Activated naive CD4-positive, alpha-beta T cell (primary cell): ENCODE measurements at regions not wholly inside any gene's neighbourhood (a gene's known extent, or its start where the extent isn't known, plus 50 kb on each side); places are given as distances from the start of the nearest gene placed in this dataset.
"Not testable (repeated sequence)": the region's sequence is repeated elsewhere in the genome, so short reads cannot be mapped to it uniquely, and the experiment has no call there.

ENCODE experiments used
- DNase-seq, 4 experiments: peaks; one replicate each; lab custom pipeline; 2025; lab: John Stamatoyannopoulos, UW

DNA sequence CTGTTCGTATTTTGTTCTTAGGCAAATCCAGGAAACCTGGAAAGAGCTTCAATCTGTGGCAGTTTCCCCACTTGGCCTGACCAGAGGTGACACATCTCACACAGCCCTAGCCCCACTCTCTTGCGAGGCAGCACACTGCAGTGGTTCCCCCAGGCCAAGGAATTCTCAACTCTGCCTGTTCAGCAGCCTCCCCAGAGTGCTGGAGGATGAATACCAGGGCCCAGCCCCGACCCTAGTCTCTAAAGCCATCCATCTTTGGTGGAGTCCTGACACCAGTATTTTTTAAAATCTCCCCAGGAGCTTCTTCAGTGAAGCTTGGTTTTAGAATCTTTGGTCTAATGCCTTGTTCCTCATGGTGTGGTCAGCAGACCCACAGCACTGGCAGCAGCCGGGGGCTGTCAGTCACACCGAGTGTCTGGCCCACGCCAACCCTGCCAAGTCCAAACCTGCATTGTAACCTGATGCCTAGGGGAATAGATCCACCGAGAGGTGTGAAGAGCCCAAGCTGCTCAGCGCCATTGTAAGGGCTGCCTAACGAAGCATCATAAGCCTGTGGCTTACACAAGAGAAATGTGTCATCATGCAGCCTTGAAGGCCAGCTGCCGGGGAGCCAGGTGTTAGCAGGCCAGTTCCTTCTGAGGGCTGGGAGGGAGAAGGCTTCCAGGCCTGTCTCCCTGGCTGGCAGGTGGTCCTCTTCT is 428.7 kb upstream of the ID2 start:
- DNase-seq = no peak

DNA sequence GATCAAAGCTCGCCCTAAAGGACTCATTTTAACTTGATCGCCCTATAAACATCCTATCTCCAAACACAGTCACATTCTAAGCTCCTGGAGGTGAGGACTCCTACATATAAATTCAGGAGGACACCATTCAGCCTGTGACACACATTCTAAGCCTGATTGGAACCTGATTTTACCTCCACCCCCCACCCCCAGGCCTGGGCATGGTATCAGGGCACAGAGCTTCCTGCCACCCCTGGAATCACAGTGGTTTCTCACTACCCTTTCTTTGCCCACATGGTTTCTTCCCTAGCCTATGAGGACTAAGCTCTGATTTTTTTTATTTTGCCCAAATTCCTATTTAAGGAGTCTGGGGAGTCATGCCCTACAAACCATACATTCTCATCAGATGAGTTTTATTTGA is 428.1 kb upstream of the ID2 start:
- no peak for DNase-seq

DNA sequence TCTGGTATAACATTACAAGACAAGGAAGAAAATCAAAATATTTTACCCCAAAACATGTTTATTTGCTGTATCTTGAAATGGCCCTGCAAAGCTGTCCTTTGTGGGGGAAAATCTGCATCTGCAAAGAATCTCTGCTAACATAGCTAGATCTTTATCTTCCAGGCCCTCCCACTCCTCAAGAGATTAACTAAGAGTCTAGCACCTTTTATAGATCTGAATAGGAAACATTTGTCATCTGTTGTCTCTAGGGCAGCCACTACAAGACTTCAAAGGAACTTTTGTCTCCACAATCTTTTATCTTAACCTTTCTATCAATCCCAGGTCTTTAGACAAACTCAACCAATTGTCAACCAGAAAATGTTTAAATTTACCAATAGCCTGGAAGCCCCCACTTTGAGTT is 427.6 kb upstream of the ID2 start:
- DNase-seq = not testable (repeated sequence)

DNA sequence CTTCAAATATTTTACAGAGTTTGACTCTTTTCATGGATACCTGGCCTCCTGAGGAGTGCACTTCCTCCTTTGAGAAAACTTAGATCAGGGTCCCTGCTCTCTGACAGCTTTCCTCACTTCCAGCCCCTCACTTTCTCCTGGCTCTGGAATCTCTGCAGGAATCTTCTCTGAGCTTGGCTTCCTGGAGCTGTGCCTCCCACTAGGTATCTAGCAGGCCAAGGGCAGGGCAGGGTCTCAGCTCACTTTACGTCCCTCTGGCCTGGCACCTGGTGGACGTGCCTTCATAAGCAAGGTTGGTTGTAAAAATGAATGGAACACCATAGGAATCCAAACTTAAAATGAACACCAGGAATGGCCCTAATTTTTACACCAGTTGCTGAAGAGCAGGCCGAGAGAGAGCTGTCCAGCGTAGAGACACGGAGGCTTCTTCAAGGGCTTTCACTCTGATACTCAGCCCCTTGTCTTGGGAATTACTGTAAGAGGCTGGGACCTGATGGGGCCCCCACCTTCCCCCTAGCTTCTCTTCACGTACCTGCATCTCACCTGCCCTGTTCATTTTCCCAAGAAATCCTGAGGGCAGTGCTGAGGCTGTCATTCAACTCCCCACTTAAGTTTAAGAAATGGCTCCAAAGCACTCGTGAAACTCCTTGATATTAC is 426.9 kb upstream of the ID2 start:
- DNase-seq = no peak

DNA sequence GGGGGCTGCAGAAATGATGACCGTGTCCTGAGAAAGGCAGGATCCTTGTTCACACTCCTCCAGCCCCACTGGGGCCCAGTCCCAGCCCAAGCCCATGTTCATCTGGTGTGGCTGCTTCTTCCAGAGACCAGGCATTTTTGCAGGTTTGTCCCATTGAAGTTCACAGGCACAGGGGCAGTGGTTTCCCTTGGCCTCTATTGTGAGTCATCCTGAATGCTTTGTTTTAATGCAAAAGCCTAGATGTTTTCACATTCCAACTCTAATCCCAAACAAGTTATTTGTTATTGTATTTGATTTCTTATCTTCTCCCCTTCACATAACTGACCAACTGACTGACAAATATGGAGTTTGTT is 426.4 kb upstream of the ID2 start:
- no peak for DNase-seq

DNA sequence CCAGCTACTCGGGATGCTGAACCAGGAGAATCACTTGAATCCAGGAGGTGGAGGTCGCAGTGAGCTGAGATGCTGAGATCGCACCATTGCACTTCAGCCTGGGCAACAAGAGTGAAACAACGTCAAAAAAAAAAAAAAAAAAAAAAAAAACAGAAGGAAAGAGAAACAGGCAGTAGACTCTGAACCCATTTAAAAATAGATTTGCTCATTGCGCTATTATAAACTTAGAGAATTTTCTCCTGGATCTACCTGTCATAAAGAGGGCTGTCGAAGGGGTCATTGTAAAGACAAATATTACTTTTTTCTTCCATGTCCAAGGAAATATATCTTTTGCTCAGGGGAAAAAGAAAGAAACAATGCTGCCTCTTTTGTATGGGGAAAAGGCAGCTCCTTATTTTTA is 425.0 kb upstream of the ID2 start:
- DNase-seq = no peak

DNA sequence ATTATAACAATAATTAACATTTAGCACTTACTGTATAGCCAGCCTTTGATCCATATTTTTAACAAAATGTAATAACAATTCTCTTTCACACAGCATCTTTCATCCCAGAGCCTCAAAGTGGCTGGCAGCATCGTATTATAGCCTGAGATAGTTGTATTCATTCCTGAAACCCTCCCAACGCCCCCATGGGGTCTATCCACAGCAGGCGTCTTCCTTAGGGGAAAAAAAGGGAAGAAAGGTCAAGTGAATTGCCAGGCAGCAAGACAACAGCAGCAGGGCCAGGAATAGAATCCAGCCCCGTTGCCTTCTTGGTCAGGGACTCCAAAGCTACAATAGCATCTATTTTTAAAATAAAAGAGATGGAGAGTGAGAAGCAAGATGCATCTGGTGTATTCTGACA is 424.4 kb upstream of the ID2 start:
- DNase-seq = no peak

DNA sequence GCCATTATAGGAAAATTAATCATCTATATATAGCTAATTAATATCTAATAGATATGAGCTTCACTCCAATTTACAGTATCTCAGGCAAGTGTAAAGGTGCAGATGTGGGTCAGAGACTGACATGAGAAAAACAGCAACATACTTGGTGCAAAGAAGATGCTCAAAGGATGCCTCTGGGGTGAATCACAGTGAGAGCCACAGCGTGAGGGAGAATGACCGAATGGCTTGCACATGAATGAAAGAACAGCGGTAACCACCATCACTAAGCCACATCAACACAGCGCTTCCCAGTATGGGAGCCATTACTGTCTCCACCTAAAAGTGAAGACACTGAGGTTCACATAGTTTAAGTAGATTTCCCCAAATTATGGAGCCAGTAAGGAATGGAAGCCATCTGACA is 423.4 kb upstream of the ID2 start:
- no peak for DNase-seq

DNA sequence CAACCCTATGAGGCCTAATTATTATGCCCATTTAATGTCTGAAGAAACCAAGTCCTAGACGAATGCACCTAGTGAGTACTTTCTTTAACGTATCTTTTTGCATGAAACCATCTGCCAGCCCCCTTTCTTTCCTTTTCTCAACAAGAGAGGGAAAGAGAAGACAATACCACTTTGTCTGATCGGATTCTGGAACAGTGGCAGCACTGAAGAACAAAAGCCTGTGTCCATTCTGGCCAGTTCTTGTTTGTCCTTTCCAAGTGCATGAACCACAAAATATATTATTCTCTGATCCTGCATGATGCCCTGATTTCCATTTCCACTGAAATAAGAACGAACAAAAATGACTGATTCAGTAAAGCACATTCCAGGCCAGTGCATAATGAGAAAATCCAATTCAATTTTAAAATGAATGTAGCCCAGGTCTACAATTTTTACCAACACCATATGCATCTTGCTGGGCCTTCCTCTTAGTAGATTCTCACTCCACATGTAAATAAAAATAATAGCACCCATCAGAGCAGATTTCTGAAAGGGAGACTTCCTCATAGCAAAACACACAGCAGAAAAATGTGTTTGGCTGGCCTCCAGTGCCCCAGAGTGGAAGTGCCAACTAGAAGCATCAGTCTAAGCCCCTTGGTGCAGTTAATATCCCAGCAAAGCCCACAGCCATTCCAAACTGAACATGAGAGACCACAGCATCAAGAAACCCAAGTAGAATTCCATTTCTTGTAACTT is 422.6 kb upstream of the ID2 start:
- no peak for DNase-seq

DNA sequence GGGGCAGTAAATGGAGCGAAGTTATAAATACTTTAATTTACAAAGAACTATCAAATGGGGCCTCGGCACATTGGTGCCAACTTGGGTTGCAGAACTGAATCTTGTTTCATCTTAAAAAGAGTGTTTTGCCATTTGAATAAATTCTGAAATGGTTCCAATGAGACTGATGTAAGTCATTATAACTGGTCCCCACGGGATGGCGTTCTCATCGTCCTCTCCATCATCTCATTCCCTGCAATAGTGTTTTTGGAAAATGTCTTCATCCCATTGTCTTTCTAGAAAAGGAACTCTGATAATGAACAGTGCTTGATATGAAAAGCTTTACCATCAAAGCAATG is 422.0 kb upstream of the ID2 start:
- no peak for DNase-seq

DNA sequence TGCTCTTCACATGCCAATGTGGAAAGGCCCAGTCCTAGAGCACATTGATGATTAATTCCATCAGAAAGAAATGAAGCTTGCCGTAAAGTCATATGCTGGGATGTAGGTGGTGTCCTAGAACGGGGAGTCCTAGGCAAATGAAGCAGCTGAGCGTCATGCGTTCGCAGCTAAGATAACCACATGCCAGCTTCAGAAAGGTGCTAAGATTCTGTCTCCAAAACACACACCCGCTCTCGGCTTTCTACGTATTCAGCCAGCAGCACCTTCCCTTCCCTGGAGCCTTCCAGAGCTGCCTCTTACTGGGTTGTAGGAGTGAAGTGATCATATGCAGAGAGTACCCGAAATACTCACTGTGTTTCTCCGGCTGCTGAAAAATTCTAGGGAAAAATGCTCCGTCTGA is 421.6 kb upstream of the ID2 start:
- DNase-seq = no peak

DNA sequence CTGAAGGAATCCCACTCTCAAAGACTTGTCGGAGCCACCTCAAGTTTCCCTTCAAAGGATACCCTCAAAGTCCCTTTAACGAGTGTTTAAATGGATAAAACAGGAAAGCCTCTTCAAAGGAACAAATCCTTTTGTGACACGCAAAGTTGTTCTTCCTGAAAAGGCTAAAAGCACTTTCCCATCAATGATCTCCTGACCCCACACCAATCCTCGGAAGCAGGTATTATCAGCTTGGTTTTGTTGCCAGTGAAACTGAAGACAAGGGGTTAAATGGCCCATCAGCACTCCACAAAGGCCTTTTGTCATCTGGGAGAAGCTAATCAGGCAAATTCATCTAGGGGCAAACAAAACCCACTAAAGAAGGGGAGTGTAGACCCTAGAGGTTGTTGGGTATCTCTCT is 418.0 kb upstream of the ID2 start:
- no peak for DNase-seq

DNA sequence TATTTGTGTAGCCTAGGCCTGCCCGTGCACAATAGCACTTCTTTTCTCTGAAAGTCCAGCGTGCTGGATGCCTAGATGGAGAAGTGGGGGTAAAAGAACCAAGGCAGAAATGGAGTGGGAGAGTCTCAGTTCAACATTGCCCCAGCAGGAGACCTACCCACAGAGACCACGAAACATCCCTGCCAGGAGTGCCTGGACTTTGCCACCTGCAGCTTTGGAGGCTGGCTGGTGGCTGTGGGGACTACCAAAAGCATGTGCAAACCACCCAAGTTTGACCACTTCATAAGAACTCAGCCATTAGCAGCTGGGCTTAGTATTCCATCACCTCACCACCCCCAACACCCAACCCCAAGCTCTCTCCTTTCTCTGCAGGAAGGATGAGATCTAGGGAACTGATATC is 416.9 kb upstream of the ID2 start:
- no peak for DNase-seq

DNA sequence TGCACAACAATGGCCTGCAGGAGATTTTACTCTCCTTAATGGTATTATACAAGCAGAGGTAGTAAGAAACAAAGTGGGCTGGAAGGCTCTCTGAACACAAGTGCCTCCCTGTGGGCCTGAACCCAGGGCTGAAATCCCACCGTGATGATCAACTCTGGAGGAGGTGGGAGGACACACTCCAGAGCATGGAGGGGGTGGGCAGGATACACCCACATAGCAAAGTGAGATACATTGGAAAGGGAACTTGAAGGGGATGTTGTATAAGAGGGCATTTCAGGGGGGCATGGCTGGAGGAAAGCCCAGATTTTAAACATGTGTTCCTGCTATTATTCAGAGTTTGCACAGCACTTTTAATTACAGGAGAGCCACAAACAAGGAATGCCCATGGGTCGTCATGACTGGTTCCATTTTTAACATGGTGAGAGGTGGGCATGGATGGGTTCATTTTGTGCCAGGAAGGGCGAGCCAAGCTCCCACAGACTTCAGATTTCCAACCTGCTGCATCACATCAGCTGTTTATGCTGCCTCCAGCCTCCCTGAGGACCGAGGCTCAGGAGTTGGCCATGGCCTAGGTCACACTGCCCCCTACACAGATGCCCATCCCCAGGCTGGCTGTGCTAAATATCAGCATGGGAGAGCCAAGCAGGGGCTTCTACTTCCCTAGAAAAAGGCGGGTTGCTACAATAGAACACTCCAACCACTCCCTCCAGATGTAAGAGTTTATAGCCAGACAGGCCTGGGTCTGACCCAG is 416.2 kb upstream of the ID2 start:
- DNase-seq = no peak

DNA sequence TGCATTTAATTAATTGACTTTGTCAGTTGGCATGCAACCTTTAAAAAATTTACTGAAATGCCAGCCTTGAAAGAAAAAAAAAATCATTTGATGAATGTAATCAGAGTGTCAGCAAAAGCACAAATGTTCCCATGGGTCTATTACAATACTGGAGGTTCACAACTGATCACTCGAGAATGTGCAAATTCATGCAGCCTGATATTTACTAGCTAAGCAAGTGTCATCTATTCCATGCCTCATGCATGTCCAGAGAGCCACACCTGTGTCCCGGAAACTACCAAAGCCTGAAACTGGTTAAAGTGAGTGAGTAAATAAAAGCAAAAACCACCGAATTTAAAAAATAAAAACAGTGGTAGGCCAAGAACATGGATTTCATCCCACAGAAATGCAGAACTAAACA is 415.3 kb upstream of the ID2 start:
- DNase-seq = no peak

DNA sequence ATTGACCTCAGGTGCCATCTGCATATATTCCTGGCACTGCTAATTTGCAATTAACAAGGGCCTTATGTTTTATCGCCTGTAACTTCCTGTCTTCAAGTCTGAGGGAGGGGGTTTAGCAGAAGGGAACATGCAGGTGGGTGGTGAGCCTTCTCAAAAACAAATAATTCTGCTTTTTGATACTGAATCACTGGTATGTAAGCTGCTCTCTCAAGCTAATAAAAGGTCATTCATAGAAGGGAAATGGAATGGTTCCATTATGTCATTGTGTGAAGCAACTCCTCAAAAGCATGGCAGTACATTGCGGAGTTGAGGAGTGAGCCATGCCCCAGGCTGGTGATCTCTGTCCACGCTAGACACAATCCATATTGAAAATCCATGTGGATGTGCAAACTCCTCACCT is 414.8 kb upstream of the ID2 start:
- no peak for DNase-seq

DNA sequence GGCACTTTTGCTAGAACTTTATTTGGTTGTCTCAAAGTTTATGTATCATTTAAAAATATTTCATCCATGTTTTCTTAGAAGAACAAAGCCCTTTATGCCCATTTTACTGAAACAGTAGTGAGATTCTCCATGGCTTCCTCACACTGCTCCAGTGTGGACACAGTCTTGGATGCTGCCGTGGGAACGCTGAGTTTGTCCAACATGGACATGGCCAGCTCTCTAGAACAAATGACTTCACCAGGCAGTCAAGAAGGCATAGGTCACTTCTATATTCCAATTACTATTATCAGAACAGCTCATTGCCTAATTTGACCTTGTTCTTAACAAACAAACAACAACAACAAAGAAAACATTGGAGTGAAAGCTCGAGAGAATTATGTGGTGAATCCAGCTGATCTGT is 414.1 kb upstream of the ID2 start:
- no peak for DNase-seq

DNA sequence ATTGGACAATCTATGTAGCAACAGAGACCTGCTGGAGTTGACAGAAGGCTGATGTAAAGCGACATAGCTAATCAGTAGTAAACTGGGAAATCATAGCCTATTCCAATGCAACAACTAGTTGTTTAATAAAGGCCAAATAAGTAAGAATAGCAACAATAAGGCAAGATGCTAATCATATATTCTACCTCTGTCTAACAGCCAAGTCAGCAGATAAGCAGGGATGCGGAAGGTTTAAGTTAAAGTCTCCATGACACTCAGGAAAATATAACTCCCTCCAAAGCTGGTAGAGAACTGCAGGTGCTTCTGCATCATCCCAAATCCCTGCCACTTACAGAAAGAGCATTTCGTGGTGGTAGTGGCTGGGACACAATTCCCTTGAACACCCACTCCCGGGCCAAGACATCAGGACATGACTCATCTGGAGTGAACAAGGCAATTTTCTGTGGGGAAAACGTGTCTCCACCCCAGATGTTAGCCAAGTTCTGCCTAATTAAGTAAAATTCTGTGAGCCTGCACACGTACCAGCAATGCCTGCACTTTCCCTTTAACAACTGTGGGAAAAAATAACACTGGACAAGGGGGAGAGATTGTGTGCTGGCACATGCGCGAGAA is 413.6 kb upstream of the ID2 start:
- DNase-seq = no peak

DNA sequence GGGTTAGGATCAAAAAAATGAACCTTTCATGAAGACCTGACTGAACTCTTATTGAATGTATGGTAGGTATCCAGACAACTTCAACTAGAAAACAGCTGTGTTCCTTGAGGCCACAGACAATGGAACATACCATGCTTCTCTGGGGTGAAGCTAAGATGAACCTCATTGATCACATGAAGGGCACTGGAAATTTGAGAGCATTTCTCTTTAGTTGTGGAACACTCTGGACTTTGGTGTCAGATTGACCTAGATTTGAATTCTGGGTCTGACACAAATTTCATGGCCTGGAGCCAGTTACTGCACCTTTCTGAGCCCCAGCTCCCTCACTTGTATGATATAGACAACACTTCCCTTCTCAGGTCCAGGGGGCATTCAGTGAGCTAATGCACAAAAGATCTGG is 411.2 kb upstream of the ID2 start:
- no peak for DNase-seq

DNA sequence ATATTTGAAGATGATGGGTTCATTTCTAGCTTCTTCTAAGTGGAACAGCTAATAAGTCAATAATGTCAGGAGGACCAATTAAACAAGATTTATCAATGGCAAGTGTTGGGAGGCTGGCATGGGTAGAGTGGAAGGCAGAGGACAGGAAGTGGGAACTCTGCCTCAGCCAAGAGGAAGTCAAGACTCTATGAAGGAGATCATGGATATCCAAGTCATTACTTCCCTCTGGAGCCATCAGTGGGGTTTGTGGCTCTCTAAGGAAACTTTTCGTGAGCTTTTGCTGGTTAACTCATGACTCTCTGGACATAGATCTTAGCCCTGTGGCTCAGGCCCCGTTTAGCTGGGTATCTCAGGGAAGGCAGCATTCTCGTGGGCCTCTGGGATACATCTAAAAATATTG is 410.4 kb upstream of the ID2 start:
- no peak for DNase-seq

DNA sequence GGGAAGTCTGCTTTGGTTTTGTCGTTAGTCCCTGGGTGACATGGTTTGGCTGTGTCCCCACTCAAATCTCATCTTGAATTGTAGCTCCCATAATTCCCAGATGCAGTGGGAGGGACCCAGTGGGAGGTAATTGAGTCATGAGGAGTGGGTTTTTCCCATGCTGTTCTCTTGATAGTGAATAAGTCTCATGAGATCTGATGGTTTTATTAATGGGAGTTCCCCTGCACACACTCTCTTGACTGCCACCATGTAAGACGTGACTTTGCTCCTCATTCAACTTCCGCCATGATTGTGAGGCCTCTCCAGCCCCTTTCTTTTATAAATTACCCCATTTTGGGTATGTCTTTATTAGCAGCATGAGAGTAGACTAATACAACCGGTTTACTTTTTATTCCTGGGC is 405.8 kb upstream of the ID2 start:
- no peak for DNase-seq

DNA sequence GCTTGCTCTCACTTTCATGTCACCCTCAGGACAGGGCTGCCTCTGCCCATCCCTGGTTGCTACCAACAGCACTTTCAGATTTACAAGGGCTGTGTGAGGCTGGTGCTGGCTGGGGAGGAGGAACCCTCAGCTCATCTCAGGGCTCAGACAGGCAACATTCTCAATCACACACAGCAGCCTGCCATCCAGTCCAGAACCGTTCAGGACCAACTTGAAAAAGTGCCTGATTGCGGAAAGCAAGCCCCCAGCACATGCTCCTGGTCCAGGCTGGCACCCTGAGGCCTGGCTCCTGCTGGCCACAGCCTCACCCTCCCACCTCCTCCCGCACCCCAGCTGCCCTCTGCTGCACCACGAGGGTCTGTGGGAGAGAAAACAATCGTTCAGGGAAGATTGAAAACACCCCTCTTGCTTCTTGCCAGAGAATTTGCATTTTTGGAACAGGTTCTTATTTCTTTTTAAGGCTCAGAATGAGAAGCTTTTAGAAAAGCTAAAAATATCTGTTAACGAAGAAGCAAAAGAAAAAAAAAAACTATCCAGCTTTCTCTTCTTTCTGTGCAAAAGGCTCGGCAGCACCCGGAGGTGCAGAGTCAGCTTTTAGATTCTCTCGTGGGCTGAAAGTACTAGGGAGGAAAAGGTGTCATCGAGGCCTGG is 403.8 kb upstream of the ID2 start:
- no peak for DNase-seq
